Left lung (tissue), 4 donors: ENCODE measurements at regions not wholly inside any gene's neighbourhood (a gene's known extent, or its start where the extent isn't known, plus 50 kb on each side); places are given as distances from the start of the nearest gene placed in this dataset.

ENCODE experiments used
- ATAC-seq: fragments of 200-7000 bp; cut with Tn5 transposase; one replicate; pipeline ENCODE4 v1.9.1; 2020; ENCODE audit warnings: moderate library complexity
- DNase-seq, 4 donors: peaks; one replicate each; pipeline ENCODE4 v3.0.0-alpha.2; 2013 to 2020
- H3K27ac ChIP-seq, 2 donors: fragments of 200-600 bp; sonication (generic) in 1 of 2; one replicate each; pipeline versions ENCODE4 v1.5.0 to v1.8.0; 2020 to 2021
- H3K27me3 ChIP-seq, 2 donors: fragments of 200-600 bp; sonication (generic) in 1 of 2; one replicate each; pipeline versions ENCODE4 v1.5.0 to v1.8.0; 2020 to 2021
- H3K36me3 ChIP-seq, 2 donors: fragments of 200-600 bp; sonication (generic) in 1 of 2; one replicate each; pipeline versions ENCODE4 v1.5.0 to v1.8.0; 2020 to 2021
- H3K4me1 ChIP-seq, 2 donors: fragments of 200-600 bp; one replicate each; pipeline ENCODE4 v1.8.0; 2021
- H3K4me3 ChIP-seq, 2 donors: fragments of 200-600 bp; sonication (generic) in 1 of 2; one replicate each; pipeline versions ENCODE4 v1.5.0 to v1.8.0; 2020 to 2021; ENCODE audit warnings: mild to moderate bottlenecking in 1 of 2
- H3K9me3 ChIP-seq, 2 donors: fragments of 200-600 bp; sonication (generic) in 1 of 2; one replicate each; pipeline versions ENCODE4 v1.5.0 to v1.8.0; 2020 to 2021
- intact Hi-C, 2 donors: fragments of 100-400 bp; cut with DNase I; formaldehyde crosslinking; loops; one replicate each; pipeline versions ENCODE4 v1.11.2 to v1.14.2; 2022
- TF ChIP-seq, protein P1 (sequence below), 2 donors: fragments of 200-600 bp; sonication (generic) in 1 of 2; IDR thresholded peaks; one replicate each; pipeline versions ENCODE4 v1.5.0 to v1.8.0; 2021; ENCODE audit warnings: antibody characterized with exemption in 2 of 2
- donor health status: DM: no; HTN: yes; CAD: no.
- donor health status: DM: no; HTN: no; CAD: no.

DNA sequence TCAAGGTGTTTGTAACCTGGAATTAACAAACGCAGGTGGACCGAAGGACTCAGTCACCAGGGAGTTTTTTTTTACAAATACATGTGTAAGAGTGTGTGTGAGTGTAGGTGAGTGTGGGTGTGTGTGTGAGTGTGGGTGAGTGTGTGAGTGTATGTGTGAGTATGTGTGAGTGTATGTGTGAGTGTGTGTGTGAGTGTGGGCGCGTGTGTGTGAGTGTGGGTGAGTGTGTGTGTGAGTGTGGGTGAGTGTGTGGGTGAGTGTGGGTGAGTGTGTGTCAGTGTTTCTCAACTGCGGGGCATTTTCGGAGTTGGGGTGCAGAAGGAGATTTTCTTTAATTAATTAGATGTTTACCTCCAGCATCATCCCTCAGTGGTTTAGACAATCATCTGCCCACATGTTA lies 1178.8 kb downstream of the VRK1 start:
- no peak for ATAC-seq
- Histone ChIP-seq H3K4me3 (no peak overlapping the region), H3K27ac (no peak overlapping the region), H3K4me1 (peaks cover 0 to 12% of the 10 kb centered on the region in 2 donors), H3K36me3 (no peaks in the 10 kb centered on the region), H3K9me3 (no peaks in the 10 kb centered on the region), H3K27me3 (no peaks in the 10 kb centered on the region)
- TF ChIP-seq, protein P1, sequence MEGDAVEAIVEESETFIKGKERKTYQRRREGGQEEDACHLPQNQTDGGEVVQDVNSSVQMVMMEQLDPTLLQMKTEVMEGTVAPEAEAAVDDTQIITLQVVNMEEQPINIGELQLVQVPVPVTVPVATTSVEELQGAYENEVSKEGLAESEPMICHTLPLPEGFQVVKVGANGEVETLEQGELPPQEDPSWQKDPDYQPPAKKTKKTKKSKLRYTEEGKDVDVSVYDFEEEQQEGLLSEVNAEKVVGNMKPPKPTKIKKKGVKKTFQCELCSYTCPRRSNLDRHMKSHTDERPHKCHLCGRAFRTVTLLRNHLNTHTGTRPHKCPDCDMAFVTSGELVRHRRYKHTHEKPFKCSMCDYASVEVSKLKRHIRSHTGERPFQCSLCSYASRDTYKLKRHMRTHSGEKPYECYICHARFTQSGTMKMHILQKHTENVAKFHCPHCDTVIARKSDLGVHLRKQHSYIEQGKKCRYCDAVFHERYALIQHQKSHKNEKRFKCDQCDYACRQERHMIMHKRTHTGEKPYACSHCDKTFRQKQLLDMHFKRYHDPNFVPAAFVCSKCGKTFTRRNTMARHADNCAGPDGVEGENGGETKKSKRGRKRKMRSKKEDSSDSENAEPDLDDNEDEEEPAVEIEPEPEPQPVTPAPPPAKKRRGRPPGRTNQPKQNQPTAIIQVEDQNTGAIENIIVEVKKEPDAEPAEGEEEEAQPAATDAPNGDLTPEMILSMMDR (IDR thresholded peaks at IDR 0.05) = no peak
- no peak for DNase-seq
- intact Hi-C loops = no loop called here

DNA sequence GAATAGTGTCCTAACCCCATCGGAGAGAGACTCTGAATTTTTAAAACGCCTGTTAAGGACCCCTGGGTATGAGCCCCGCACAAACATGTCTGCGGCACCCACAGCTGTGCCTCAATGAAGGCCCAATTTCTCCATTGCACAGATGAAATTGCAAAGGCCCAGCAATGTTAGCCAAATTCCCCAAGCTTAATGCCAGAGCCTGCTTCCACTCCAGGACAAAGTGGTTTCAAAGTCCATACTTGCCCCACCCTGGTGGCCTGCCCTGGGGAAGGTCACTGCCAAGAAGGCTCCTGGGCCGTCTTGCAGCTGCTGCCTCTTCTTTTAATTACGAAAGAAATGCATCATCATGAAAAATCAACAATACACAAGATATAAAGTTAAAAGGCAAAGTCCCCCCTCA lies 1179.7 kb downstream of the VRK1 start:
- intact Hi-C loops = no loop called here
- H3K36me3 ChIP-seq = no peaks in the 10 kb centered on the region
- TF ChIP-seq, protein P1 (IDR thresholded peaks at IDR 0.05) = no peak
- ATAC-seq (peak; percentile 60), DNase-seq (peak in 2 of 4 donors; percentile 35 to 49)
- peak overlapping the region; percentile 71 to 75 for H3K27ac ChIP-seq
- peak overlapping the region in 1 of 2 donors; percentile 38 for H3K4me3 ChIP-seq
- no peaks in the 10 kb centered on the region for H3K27me3 ChIP-seq
- peaks cover 0 to 12% of the 10 kb centered on the region in 2 donors for H3K4me1 ChIP-seq
- no peaks in the 10 kb centered on the region for H3K9me3 ChIP-seq

DNA sequence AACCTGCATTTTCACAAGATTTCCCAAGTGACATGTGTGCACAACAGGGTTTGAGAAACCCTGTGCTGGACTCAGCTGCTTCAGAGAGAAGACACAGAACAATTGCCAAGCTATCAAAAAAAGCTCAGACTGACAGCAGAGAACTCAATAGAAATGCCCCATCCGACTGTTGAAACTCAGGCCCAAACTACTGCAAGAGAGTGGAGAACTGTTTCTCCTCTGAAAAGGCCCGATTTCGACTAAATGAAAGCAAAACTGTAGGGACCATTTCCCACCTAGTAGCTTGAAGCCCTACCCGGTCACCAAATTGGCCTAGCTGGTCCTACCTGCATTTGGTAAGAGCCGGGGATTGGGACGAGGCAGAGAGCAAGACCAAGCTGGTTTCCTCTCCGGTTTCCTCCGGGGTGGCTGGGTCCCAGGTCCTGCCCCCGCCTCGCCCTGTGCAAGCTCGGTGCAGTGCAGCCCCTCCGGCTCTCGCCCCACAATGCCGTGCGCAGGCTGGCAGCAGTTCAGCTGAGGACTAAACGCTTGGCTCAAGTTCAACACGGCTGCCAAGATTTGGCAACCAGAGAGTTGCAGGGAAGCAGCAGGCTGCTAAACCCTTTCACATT lies 1180.6 kb downstream of the VRK1 start:
- H3K27ac ChIP-seq = peak overlapping the region; percentile 71 to 75
- no peaks in the 10 kb centered on the region for H3K36me3 ChIP-seq
- DNase-seq (peak; percentile 57 to 90 (median 74)), ATAC-seq (peak; percentile 93)
- H3K9me3 ChIP-seq = no peaks in the 10 kb centered on the region
- H3K4me3 ChIP-seq = peak overlapping the region; percentile 21 to 38
- intact Hi-C loops = no loop called here
- TF ChIP-seq, protein P1 (IDR thresholded peaks at IDR 0.05) = no peak
- peaks cover 0 to 12% of the 10 kb centered on the region in 2 donors for H3K4me1 ChIP-seq
- no peaks in the 10 kb centered on the region for H3K27me3 ChIP-seq

DNA sequence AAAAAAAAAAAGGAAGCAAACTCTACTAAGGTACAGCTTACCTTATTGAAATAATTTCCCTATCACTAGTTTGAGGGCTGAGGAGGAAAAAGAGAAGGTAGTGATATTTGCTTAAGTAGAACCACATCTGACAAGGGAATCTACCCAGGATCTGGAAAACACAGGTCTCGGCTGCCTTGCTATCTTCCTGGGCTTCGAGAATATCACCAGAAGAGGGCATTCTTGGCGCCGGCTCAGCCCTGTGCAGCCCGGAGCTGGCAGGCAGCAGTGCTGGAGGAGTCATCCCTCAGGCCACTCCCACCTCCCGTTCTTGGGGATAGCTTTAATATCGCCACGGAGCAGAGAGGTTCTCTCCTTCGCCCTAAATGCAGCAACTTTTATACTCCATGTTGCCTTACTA lies 1181.2 kb downstream of the VRK1 start:
- DNase-seq = peak; percentile 49 to 85 (median 80)
- H3K36me3 ChIP-seq = no peaks in the 10 kb centered on the region
- peak overlapping the region; percentile 71 to 75 for H3K27ac ChIP-seq
- H3K9me3 ChIP-seq = no peaks in the 10 kb centered on the region
- peaks cover 0 to 12% of the 10 kb centered on the region in 2 donors for H3K4me1 ChIP-seq
- H3K4me3 ChIP-seq = peak overlapping the region; percentile 21 to 38
- ATAC-seq = peak; percentile 96
- intact Hi-C loops = no loop called here
- H3K27me3 ChIP-seq = no peaks in the 10 kb centered on the region
- TF ChIP-seq, protein P1 (IDR thresholded peaks at IDR 0.05) = peak in 1 of 2 donors; percentile 31

DNA sequence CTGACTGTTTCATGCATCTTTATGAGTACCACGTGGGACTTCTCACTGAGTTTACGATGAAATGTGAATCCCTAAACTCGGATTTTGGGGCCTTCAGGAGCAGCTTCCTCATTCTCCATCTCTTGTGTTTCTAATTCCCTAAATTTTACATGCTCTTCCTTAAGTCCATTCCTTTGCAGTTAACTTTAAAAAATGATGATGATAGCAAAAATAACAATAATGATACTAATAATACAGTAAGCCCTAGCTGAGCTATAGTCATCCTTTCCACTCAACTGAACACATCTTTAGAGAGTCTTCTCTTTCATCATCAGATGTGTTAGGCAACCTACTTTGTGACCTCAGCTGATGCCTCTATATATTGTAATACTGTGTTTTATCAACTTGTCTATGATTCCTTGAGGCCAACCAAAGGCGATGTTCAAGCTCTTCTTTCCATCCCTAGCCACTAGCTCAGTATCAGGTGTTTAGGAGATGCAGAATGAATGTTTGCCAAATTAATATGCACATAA lies 1196.4 kb downstream of the VRK1 start:
- TF ChIP-seq, protein P1 (IDR thresholded peaks at IDR 0.05) = no peak
- Histone ChIP-seq H3K27me3 (no peaks in the 10 kb centered on the region), H3K36me3 (no peaks in the 10 kb centered on the region), H3K4me1 (no peaks in the 10 kb centered on the region), H3K27ac (no peak overlapping the region), H3K4me3 (no peak overlapping the region), H3K9me3 (no peaks in the 10 kb centered on the region)
- ATAC-seq = no peak
- DNase-seq = no peak
- intact Hi-C loops = no loop called here
